IPS-NIHi7 (cell line): ENCODE measurements at regions not wholly inside any gene's neighbourhood (a gene's known extent, or its start where the extent isn't known, plus 50 kb on each side); places are given as distances from the start of the nearest gene placed in this dataset.
A peak's percentile ranks its signal among the peaks of the same experiment; 100 is the strongest.

Source experiments
- DNase-seq: peaks from one replicate; pipeline ENCODE4 v3.0.0; 2012; ENCODE audit warnings: mixed read lengths; ENCODE audit errors: extremely low spot score

DNA sequence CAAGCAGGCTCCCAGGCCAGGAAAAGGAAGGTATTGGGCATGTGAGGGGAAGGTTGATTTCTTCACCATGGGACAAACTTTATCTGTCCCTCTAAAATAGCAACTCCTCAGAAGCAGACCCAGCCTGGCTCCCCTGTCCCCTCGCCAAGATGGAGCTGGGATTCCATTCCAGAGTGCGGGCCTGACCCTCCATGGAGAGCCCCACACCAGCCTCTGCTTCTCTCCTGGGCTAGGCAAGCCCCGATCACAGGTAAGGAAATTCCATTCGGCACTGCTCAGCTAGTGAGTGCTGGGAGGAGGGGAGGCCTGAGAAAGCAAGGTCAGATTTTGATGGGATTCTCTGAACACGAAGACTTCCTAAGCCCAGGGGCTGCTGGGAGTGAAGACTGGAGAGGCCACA is 98.4 kb downstream of the EFNB1 start:
- no peak for DNase-seq

DNA sequence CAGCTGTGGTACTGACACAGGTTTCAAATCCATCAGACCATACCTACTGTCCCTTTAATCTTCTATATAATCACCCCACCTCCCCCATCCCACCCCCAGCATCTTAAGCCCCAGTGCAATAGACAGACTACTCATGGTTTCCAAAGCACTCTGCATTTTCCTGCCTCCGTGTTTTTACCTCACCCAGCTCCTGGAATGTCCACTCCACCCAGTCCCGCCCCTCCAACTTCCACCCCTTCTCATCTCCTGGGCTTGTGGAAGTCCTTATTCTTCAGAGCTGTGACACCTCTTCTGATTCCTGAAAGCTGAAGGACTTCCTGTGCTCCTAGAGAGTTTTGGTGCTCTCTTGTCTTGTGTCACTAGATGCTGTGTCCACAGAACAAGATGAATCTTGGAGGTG is 94.3 kb downstream of the EFNB1 start:
- DNase-seq: no peak

DNA sequence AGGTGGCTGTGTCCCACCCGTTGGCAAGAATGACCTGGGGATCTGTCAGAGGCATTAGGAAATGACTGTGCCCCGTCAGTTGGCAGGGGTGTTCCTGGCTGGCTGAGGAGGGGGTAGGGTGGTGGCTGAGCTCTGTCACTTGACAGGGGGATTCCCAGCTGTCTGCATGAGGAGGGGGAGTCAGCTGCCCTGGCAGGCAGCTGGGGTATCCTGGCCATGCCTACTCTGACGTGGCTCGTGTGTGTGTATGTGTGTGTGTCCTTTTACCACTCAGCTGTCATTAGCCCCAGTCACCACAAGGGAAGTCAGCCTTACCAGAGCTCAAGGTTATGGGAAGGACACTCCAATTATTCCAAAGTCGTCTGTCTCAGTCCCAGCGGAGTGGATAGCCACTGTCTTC is 93.2 kb downstream of the EFNB1 start:
- DNase-seq: no peak

DNA sequence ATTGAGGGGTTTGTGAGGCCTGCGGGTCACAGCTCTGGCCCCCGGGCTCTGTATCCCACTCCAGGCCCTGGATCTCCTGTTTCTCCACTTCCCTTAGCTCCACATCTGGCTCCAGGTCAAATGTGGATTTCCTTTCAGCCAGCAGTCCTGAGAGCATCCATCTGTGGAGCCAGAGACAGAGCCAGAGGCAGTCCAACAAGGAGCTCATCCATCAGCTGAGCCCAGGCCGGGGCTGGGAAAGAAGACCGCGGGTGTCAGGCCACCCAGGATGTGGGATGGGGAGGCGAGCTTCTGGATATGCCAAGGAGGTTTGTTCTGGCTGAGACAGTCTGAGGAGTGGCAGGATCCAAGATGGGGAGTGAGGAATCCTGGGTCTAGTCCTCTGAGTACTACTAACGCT is 91.7 kb downstream of the EFNB1 start:
- DNase-seq: no peak

DNA sequence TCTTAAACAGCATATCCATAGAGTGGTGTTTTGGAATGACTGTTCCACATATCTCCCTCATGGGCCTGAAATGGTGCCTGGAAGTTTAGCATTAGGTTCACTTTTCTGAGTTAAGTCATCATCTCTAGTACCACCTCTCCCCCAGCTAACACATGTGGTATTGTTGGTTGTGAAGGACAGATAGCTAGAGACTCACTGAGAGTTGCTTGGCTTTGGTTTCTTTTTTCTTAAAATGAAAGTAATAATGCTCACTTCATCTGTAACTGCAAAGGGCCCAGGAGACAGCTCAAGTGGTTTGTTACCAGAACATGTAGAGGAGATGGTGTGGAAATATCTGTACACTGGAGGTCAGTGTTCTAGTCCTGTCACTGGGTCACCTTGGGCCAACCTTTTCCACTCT is 90.9 kb downstream of the EFNB1 start:
- no peak for DNase-seq

DNA sequence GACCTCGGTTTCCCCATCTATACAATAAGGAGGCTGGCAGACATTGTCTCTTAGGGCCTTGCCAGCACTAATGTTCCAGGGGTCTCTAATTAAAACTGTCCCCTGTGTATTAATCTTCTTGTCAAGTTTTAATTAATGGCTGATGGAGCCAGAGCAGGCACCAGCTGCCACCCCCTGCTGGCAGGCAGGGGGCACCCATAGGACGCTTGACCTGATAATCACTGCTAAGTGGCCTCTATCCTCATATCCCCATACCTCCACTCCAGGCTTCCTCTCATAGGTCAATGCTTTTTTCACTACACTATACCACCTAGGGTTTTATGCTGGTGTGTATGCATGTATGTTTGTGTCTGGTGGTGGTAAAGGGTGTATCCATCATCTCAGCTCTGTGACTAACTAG is 89.4 kb downstream of the EFNB1 start:
- no peak for DNase-seq

DNA sequence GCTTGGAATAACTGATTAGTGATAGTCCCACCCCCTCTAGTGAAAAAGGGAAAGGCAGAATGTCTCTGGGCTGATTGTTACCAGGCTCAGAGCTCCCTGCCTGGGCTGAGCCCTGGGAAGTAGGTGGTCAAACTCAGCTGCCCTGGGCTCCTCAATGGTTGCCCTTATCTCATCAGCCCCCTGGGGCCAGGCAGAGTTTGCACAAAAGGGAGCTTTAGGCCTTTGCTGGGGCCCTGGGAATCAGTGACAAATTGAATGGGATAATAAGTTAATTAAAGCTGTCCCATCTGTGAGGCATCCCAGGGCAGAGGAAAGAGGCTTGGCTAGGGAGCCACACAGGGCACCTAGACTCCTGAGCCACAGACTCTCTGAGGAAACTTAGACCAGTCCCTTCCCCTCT is 89.0 kb downstream of the EFNB1 start:
- no peak for DNase-seq

DNA sequence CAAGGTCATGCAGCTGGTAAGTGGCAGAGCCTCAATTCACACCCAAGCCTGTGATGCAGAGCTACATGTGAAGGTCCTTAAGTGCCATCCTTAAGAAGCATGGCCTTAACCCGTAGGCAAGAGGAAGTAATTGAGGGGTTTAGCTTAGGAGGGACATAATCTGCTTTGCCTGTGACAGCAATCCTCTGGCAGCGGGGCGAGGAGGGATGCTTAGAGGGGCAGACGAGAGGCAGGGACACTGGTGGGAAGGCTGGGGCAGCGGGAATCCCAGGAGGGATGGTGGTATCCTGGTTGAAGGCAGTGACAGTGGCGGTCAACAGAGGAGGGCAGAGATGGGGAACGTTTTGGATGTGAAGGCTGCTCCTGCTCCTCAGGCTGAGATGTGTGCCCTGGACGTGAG is 88.1 kb downstream of the EFNB1 start:
- no peak for DNase-seq

DNA sequence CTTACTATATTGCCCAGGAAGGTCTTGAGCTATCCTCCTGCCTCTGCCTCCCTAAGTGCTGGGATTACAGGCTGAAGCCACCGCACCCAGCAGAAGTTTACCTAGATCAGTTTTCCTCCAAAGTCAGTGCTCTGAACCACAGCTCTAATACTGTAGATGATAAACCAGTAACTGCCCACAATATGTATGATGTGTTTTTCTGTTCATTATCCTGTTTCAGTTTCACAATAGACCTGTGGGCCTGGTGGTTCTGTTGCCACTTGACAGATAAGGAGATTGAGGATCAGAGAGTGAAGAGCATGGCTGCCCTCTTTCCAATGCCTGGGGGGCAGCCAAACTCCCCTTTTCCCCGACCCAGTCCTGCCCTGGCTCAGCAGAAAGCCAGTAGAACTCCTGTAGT is 87.0 kb downstream of the EFNB1 start:
- no peak for DNase-seq

DNA sequence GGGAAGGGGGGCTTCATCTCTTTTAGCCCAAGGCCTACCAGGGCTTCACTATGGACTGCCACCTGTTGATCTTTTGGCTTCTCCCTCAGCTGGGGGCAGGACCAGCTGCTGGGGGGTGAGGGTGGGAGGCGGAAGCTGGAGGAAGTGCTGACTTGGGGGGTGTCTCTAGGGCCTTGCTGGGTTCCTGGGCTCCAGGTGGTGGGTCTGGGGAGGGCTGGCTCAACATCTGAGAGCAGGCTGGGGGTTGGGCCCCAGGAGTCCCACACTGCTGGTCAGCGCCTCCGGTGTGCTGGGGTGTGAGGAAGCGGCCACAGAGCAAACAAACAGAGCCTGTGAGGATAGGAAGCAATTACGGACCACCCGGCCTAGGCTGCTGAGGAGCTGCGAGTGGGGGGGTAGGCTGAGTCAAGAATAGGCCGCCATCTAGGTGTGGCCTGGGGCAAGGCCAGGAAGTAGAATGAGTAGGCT is 85.7 kb downstream of the EFNB1 start:
- peak; percentile 52 for DNase-seq

DNA sequence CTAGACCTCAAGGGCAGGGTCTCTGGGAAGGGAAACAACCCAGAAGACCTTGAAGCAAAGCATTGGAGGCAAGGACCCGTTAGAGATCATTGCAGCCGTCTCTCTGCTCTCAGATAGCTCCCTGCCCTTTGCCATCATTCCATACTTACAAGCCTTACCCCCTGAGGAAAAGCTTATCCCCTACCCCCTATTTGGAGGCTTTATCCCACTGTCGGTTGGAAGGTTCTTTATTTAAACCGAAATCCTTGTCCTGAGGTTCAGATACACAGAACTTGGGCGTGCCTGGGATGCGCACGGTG is 84.4 kb downstream of the EFNB1 start:
- no peak for DNase-seq

DNA sequence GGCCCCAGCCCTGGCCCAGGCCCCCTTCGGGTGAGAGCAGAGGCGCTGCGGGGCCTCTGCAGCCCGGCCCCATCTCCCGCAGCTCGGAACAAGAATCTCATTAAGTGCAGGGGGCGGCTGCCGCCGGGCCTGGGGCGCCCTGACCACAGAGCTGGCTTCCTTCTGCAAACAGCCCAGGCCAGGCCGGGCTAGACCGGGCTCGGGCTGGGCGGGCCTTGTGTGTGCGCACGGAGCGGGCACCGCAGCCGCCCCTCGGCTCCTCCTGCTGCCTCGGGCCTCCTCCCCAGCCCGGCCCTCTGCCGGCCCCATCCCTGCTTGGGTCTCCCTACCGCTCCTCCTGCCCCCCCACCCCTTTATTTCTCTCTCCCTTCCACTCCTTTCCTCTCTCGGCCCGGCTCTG is 83.3 kb downstream of the EFNB1 start:
- peak; percentile 29 for DNase-seq

DNA sequence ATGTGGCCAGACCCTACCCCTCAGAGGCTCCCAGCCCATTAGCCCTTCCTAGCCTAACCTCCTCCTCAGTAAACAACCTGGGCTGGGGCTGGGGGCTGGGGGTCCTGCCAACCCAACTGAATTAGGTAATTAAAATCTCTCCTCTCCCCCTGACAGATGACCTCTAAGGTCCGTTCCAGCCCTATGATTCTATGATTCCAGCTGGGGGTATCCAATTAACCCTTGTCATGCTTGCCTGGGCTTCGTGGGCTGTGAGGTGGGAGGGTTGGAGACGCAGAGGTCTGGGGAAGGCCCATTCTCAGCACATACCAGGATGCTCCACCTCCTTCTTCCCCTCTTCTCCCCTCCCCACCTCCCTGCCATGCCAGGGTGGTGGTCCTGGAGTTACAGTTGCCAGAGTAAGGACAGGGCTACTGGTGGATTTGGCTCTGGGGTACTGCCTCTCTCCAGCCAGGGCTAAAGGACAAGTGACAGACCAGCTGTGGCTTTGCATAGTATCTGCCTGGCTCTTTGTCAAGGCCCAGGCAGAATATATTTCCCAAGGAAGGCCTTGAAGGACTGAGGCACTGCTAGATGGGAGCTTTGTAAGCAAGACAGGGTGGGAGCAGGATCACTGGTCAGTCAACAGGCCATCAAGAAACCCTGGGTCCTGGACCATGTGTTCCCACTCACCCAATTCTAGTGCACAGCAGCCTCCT is 82.1 kb downstream of the EFNB1 start:
- no peak for DNase-seq

DNA sequence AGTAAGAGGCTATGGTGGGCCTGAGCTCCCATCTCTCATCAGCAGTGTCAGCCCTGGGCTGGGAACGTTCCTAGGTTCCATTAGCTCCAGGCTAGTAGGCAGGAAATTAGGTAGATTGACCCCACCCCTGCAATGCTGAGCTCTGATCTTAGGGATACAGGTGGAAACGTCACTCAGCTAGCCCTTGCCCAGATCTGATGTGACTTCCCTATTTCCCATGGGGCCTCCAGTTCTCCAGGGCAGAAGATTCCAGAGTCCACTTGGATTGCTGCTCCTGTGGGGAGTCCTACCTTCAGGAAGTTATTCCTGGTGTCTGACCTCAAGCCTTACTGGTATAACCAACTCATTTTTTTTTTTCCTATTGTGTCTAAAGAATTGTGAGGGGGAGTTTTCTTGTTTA is 81.1 kb downstream of the EFNB1 start:
- DNase-seq: no peak

DNA sequence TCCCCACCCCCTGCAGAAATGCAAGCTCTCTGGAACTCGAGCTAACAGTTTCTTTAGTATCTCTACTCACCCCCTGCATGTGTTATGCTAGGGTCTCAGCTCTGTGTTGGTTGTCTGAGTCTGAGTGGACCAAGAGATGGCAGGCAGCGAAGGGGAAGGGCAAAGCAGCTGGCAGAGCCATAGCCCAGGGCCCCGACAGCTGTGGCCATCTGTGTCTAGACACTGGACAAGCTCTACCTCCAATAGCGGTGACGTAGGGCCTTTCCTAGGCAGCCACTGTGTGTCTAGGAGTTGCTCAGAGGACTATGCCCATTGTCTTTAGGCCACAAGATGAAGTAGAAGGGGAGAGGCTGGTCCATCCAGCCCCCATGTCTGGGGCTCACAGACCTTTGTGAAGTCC is 79.2 kb downstream of the EFNB1 start:
- DNase-seq: no peak

DNA sequence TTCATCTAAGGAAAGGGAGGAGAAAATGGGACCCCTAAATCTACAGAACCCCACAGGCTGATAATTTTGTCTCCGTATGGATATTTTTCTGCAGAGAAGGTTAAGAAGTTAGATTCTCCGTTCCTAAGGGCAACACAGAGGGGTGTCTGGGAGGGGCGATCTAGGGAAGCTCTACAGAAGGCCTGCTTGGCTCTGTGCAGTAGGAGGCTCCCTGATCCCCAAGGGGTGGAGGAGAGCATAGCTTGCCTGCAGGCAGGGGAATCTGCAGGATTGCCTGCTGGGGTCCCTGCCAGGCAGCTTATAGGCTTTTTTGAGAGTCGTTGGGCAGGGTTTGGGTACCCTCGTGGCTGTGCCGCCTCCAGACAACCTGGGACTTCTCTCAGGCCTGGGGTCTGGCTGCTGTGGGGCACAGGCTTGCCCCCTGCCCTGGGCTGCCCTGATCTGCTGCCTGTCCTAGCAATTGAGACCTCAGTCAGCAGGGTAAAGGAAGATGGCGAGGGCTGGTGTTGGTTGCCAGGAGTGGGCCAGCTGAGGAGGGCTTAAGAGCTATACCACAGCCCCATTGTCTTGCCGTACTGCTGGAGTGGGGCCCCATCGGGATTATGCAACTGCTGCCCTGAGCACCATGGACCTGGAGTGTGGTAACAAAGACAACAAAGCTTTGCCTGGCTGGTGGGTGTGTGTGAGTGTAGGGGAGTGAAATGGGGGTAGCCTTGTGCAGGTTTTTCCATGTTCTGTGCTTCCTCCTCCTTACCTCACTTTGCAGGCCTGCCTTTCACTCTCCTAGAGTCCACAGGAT is 74.1 kb downstream of the EFNB1 start:
- no peak for DNase-seq

DNA sequence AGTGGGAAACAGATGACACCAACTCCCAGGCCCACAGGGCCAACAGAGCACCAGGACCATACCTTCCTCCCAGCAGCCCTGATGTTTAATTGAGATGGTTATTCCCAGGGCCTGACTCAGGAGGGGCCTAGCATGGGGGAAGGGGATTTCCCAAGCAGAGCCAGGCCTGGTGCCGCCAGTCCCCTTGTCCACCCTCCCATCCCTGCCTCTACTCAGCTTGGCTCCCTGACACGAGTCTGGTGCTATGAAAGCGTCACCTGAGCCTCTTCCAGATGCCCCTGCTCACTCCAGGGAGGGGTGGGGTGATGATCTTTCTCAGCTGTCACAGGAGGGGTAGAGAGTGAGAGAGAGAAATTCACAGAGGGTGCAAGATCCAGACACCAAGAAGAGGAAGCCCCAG is 72.7 kb downstream of the EFNB1 start:
- no peak for DNase-seq

DNA sequence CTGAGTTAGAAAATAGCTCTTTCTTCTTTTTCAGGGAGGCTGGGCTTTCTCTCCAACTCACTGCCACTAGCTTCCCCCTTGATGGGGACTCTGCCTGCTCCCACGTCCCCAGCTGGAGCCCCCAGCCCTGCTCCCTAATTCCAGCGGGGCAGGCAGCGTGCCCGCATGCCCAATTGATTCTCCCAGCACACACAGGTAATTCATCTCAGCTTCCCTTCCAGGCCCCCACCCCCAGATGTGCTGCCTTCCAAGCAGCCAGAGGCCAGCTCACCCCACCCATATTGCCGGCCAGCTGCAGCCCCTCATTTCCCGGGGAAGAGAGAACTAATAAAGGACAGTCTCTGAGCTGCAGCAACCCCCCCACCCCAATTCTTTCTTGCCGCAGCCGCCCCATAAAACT is 69.8 kb downstream of the EFNB1 start:
- no peak for DNase-seq

DNA sequence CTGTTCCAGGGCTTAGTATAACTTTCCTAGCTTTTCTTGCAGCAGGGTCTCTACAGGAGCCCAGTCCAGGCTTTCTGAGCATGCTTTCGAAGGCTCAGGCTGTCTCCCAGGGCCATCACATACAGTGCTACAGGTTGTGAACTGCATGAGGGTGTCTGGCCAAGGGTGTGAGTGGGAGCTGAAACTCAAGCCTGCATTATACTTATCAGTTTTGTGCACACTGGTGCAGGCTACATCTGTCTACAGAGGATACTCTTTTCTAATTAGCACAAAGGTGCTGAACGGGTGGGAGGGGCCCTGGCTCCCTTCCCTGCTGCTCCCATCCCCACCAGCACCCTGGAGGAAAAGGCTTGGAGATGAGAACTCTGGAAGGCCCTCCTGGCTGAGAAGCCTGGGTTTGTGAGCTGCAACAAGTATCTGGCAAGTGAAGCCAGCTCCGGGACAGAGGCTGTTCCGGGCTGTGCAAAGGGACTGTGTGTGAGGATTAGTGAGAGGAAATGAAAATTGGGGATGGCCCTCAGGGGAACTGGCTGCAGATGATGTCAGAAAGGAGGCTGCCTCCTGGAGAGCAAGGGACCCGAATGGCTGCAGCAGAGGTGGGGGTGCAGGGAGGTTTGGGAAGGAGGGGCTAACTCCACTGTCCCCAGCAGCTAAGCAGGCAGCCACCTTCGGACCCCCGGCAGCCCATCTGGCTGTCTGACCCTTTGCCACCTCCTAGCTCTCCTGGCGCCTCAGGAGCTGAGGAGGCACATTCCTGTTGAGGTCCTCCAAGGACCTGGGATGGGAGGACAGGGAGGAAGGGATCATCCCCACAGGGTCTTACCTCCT is 68.5 kb downstream of the EFNB1 start:
- DNase-seq: no peak

DNA sequence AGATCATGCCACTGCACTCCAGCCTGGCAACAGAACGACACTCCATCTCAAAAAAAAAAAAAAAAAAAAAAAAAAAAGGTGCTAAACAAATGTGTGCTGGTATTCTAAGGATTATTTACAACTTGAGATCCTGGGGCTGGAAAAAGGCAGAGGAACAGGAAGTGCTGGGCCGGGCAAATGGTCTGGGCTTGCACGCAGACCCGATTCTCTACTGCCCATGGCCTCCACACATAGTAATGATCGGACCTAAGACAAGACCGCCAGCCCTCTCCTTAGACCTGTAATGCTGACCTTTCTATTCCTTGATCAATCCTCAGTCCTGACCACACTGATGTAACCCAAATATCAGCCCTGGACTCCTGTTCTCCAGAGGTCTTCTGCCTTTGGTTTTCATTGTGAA is 67.8 kb downstream of the EFNB1 start:
- DNase-seq: no peak

DNA sequence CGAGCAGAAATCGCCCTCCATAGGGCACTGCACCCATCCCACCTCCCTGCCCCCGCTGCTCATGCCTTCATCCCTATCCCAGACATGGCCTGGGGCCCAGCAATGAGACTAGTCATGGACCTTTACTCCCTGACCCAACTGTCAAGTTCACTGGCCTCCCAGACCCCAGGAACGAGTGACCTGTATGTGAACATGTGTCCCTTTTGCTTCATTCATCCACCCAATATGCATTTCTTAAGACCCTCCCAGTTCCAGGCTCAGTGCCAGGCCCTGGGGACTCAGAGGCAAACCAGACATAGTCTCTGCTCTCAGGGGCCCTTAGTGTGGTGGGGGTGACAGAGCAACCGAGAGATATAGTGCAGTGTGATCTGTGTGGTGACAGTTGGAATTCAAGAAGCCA is 67.0 kb downstream of the EFNB1 start:
- no peak for DNase-seq

DNA sequence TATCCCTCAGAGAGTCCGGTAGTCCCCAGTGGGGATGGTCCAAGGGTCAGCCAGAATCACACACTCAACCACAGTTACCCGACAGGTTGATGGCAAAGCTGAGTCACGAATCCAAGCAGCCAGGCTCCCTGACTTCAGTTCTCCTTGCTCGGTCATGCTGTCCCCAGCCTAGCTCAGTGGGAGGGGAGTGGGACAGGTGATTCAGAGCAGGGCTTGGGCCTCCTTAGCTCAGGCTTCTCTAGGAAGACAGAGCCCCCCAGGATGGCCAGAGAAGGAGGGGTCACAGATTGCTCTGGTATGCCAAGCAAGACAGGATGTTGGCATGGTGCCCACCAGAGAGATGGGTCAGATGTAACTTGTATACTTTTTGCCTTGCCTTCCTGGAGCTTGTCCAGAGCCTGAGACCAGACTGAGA is 66.5 kb downstream of the EFNB1 start:
- no peak for DNase-seq
